KMS-11 (cell line): ENCODE measurements at regions not wholly inside any gene's neighbourhood (a gene's known extent, or its start where the extent isn't known, plus 50 kb on each side); places are given as distances from the start of the nearest gene placed in this dataset.
"Not testable (repeated sequence)": the region's sequence is repeated elsewhere in the genome, so short reads cannot be mapped to it uniquely, and the experiment has no call there.

Experiments
- H2AFZ ChIP-seq: fragments of 200-600 bp; sonication (generic); 2 replicates; pipeline ENCODE4 v1.6.1; 2016; ENCODE audit warnings: antibody characterized with exemption, mixed run types, low read depth
- H3K27ac ChIP-seq: fragments of 200-600 bp; sonication (generic); 2 replicates; pipeline ENCODE4 v1.6.1; 2016; ENCODE audit warnings: mild to moderate bottlenecking, mixed run types
- H3K27me3 ChIP-seq: fragments of 200-600 bp; sonication (generic); 2 replicates; pipeline ENCODE4 v1.6.1; 2017; ENCODE audit warnings: mild to moderate bottlenecking, low read depth, mixed run types, moderate library complexity; ENCODE audit not compliant: insufficient read depth
- H3K36me3 ChIP-seq: fragments of 200-600 bp; sonication (generic); 2 replicates; pipeline ENCODE4 v1.6.1; 2017; ENCODE audit warnings: mild to moderate bottlenecking, mixed run types; ENCODE audit not compliant: insufficient read depth
- H3K4me1 ChIP-seq: fragments of 200-600 bp; sonication (generic); 2 replicates; pipeline ENCODE4 v1.6.1; 2016; ENCODE audit warnings: mild to moderate bottlenecking, low read depth, mixed run types; ENCODE audit not compliant: poor library complexity, severe bottlenecking
- H3K4me2 ChIP-seq: fragments of 200-600 bp; sonication (generic); 2 replicates; pipeline ENCODE4 v1.7.0; 2016; ENCODE audit warnings: mild to moderate bottlenecking, mixed run types
- H3K4me3 ChIP-seq: fragments of 200-600 bp; sonication (generic); IDR thresholded peaks from 2 replicates; pipeline ENCODE4 v1.6.1; 2017; ENCODE audit warnings: low read depth, low read length, mixed read lengths; ENCODE audit not compliant: insufficient read depth
- H3K79me2 ChIP-seq: fragments of 200-600 bp; sonication (generic); 2 replicates; pipeline ENCODE4 v1.6.1; 2016; ENCODE audit warnings: low read depth, mixed run types; ENCODE audit not compliant: insufficient read depth
- H3K9ac ChIP-seq: fragments of 200-600 bp; sonication (generic); 2 replicates; pipeline ENCODE4 v1.6.1; 2016; ENCODE audit warnings: mild to moderate bottlenecking, mixed run types
- H4K20me1 ChIP-seq: fragments of 200-600 bp; sonication (generic); 2 replicates; pipeline ENCODE4 v1.6.1; 2016; ENCODE audit warnings: mild to moderate bottlenecking, mixed run types; ENCODE audit not compliant: insufficient read depth
- TF ChIP-seq, protein P1 (sequence below): fragments of 200-600 bp; sonication (generic); conservative IDR thresholded peaks from 2 replicates; pipeline ENCODE4 v1.6.1; 2017; ENCODE audit warnings: low read depth, mild to moderate bottlenecking, antibody characterized with exemption, low read length, moderate library complexity, mixed read lengths

DNA sequence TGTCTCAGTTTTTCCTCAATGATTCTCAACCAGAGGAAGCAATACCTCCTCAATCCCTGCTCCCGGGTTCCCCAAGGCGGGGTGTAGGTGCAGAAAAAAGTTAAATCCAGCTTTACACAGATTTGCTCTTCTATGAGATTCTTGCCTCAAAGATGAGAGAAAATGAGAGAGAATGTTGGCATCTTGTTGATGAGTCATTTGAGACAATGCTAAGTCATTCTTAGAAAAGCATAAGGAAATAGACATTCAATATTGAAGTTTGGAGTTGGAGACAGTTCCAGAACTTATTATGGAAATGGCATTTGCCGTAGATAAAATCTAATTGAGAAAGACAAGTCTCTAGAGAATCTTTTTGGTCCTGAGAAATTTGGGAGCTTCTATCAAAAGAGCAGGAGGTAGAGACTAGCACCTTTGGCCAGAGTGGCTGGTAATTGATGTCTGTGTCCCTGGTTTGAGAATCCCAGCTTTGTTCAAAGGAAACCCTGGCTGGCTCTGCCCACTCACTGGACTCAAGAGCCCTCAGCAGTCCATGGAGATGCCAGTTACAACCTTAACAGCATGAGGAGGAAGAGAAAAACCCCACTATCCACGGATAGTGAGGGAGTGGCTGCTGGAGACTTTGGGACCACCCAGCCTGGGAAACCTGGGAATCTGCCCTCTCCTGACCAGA lies 181.2 kb downstream of the FAM124B start:
- H3K4me2 ChIP-seq, result no peak overlapping the region
- H2AFZ ChIP-seq, result no peak overlapping the region
- H3K9ac ChIP-seq, result no peak overlapping the region

GRCh38 chr2:224219781-224220180 lies 180.7 kb upstream of the SERPINE2 start:
- no peaks in the 10 kb centered on the region for H4K20me1 ChIP-seq
- H3K27ac ChIP-seq, result no peak overlapping the region
- no peaks in the 10 kb centered on the region for H3K27me3 ChIP-seq
- no peaks in the 10 kb centered on the region for H3K4me1 ChIP-seq
- H3K79me2 ChIP-seq, result no peaks in the 10 kb centered on the region
- TF ChIP-seq, protein P1, sequence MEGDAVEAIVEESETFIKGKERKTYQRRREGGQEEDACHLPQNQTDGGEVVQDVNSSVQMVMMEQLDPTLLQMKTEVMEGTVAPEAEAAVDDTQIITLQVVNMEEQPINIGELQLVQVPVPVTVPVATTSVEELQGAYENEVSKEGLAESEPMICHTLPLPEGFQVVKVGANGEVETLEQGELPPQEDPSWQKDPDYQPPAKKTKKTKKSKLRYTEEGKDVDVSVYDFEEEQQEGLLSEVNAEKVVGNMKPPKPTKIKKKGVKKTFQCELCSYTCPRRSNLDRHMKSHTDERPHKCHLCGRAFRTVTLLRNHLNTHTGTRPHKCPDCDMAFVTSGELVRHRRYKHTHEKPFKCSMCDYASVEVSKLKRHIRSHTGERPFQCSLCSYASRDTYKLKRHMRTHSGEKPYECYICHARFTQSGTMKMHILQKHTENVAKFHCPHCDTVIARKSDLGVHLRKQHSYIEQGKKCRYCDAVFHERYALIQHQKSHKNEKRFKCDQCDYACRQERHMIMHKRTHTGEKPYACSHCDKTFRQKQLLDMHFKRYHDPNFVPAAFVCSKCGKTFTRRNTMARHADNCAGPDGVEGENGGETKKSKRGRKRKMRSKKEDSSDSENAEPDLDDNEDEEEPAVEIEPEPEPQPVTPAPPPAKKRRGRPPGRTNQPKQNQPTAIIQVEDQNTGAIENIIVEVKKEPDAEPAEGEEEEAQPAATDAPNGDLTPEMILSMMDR, result no peak
- no peak overlapping the region for H3K9ac ChIP-seq
- no peak overlapping the region for H3K4me2 ChIP-seq
- no peak overlapping the region for H2AFZ ChIP-seq
- no peaks in the 10 kb centered on the region for H3K36me3 ChIP-seq
- H3K4me3 ChIP-seq, result no peak overlapping the region

More for the DNA sequence above, 181.2 kb downstream of the FAM124B start:
- H4K20me1 ChIP-seq, result no peaks in the 10 kb centered on the region
- no peaks in the 10 kb centered on the region for H3K79me2 ChIP-seq
- H3K4me3 ChIP-seq, result no peak overlapping the region
- no peak overlapping the region for H3K27ac ChIP-seq
- no peaks in the 10 kb centered on the region for H3K36me3 ChIP-seq
- no peaks in the 10 kb centered on the region for H3K27me3 ChIP-seq
- H3K4me1 ChIP-seq, result no peaks in the 10 kb centered on the region
- TF ChIP-seq, protein P1, result no peak

DNA sequence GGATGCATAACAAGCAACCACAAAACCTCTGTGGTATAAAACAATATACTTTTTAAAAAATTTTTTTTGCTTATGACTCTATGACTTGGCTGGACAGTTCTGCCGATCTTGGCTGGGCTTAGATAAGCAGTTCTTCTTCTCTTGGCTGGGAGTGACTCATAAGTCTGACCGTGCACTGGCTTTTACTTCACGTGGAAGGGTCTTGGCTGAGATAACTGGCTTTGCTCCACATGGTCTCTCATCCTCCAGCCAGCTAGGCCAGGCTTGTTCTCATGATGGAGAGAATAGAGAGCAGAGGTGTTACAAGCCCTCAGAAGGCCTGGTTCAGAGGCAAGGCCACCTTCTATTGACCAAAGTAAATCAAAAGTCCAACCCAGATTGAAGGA lies 178.9 kb upstream of the SERPINE2 start:
- Histone ChIP-seq H3K27ac (no peak overlapping the region), H3K36me3 (no peaks in the 10 kb centered on the region), H3K79me2 (no peaks in the 10 kb centered on the region), H4K20me1 (no peaks in the 10 kb centered on the region), H3K27me3 (no peaks in the 10 kb centered on the region), H3K9ac (no peak overlapping the region), H3K4me1 (no peaks in the 10 kb centered on the region), H3K4me3 (no peak overlapping the region), H3K4me2 (no peak overlapping the region), H2AFZ (no peak overlapping the region)
- TF ChIP-seq, protein P1, result no peak

- Histone ChIP-seq H3K4me3 (no peak overlapping the region), H3K79me2 (no peaks in the 10 kb centered on the region), H3K36me3 (no peaks in the 10 kb centered on the region), H3K4me2 (no peak overlapping the region), H3K27ac (no peak overlapping the region), H2AFZ (no peak overlapping the region), H3K9ac (no peak overlapping the region), H3K27me3 (no peaks in the 10 kb centered on the region), H4K20me1 (no peaks in the 10 kb centered on the region), H3K4me1 (no peaks in the 10 kb centered on the region)
- TF ChIP-seq, protein P1, result no peak
These were observed 178.3 kb upstream of the SERPINE2 start for GRCh38 chr2:224217233-224217961.

GRCh38 chr2:224215611-224216010 lies 176.5 kb upstream of the SERPINE2 start:
- not testable (repeated sequence) for H3K4me2 ChIP-seq, H3K27me3 ChIP-seq, H3K4me1 ChIP-seq, H3K4me3 ChIP-seq, H3K9ac ChIP-seq, H3K36me3 ChIP-seq, H3K27ac ChIP-seq, H3K79me2 ChIP-seq, H4K20me1 ChIP-seq, H2AFZ ChIP-seq
